OCI-LY1 (cell line): ENCODE measurements at regions not wholly inside any gene's neighbourhood (a gene's known extent, or its start where the extent isn't known, plus 50 kb on each side); places are given as distances from the start of the nearest gene placed in this dataset.

ENCODE experiments used
- H2AFZ ChIP-seq: fragments of 200-600 bp; sonication (generic), shearing (Covaris generic); 2 replicates; pipeline ENCODE4 v1.6.0; 2014; ENCODE audit warnings: antibody characterized with exemption, mild to moderate bottlenecking, low read length
- H3F3A ChIP-seq: fragments of 200-600 bp; sonication (generic), shearing (Covaris generic); 2 replicates; pipeline ENCODE4 v1.6.0; 2014; ENCODE audit warnings: mild to moderate bottlenecking, antibody characterized with exemption, low read length, moderate library complexity; ENCODE audit not compliant: insufficient read depth
- H3K27ac ChIP-seq: fragments of 200-600 bp; sonication (generic); 2 replicates; pipeline ENCODE4 v1.5.1; 2014; ENCODE audit warnings: low read length, mixed run types, mild to moderate bottlenecking, low read depth; ENCODE audit not compliant: poor library complexity, severe bottlenecking
- H3K27me3 ChIP-seq: fragments of 200-600 bp; sonication (generic); 2 replicates; pipeline ENCODE4 v1.6.0; 2014; ENCODE audit warnings: antibody characterized with exemption, mild to moderate bottlenecking, low read length, moderate library complexity; ENCODE audit not compliant: insufficient read depth
- H3K36me3 ChIP-seq: fragments of 200-600 bp; sonication (generic); 2 replicates; pipeline ENCODE4 v1.6.1; 2014; ENCODE audit warnings: mild to moderate bottlenecking, antibody characterized with exemption, low read length, moderate library complexity, mixed read lengths; ENCODE audit not compliant: insufficient read depth
- H3K4me1 ChIP-seq: fragments of 200-600 bp; sonication (generic); 2 replicates; pipeline ENCODE4 v1.5.1; 2014; ENCODE audit warnings: mild to moderate bottlenecking, low read length, moderate library complexity; ENCODE audit not compliant: insufficient read depth, severe bottlenecking
- H3K4me2 ChIP-seq: fragments of 200-600 bp; sonication (generic), shearing (Covaris generic); 2 replicates; pipeline ENCODE4 v1.6.1; 2014; ENCODE audit warnings: low read length
- H3K4me3 ChIP-seq: fragments of 200-600 bp; sonication (generic); 2 replicates; pipeline ENCODE4 v1.5.1; 2014; ENCODE audit warnings: low read length, low read depth, mild to moderate bottlenecking, mixed read lengths; ENCODE audit not compliant: poor library complexity, severe bottlenecking
- H3K79me2 ChIP-seq: fragments of 200-600 bp; shearing (Covaris generic); 2 replicates; pipeline ENCODE4 v1.6.1; 2016; ENCODE audit warnings: mixed run types, low read length, mixed read lengths; ENCODE audit not compliant: insufficient read depth
- H3K9ac ChIP-seq: fragments of 200-600 bp; sonication (generic), shearing (Covaris generic); 2 replicates; pipeline ENCODE4 v1.6.1; 2014; ENCODE audit warnings: mild to moderate bottlenecking, low read length, mixed read lengths
- H3K9me2 ChIP-seq: fragments of 200-600 bp; sonication (generic), shearing (Covaris generic); 2 replicates; pipeline ENCODE4 v1.6.1; 2014; ENCODE audit warnings: low read depth, mild to moderate bottlenecking, low read length, mixed read lengths
- H3K9me3 ChIP-seq: fragments of 200-600 bp; shearing (Covaris generic); 2 replicates; pipeline ENCODE4 v1.6.1; 2014; ENCODE audit warnings: low read length, mixed read lengths
- H4K20me1 ChIP-seq: fragments of 200-600 bp; sonication (generic), shearing (Covaris generic); 2 replicates; pipeline ENCODE4 v1.6.0; 2016; ENCODE audit warnings: mild to moderate bottlenecking, low read length; ENCODE audit not compliant: insufficient read depth
- EZH2 ChIP-seq: fragments of 200-600 bp; sonication (generic), shearing (Covaris generic); IDR thresholded peaks from 2 replicates; pipeline ENCODE4 v1.8.0; 2017; ENCODE audit warnings: borderline replicate concordance, mixed run types, mild to moderate bottlenecking, antibody characterized with exemption, low read length, moderate library complexity, mixed read lengths
- TF ChIP-seq, protein P1 (sequence below): fragments of 200-600 bp; sonication (generic), shearing (Covaris generic); IDR thresholded peaks from 2 replicates; pipeline ENCODE4 v1.5.1; 2017; ENCODE audit warnings: mild to moderate bottlenecking, antibody characterized with exemption, low read length, moderate library complexity, mixed read lengths

DNA sequence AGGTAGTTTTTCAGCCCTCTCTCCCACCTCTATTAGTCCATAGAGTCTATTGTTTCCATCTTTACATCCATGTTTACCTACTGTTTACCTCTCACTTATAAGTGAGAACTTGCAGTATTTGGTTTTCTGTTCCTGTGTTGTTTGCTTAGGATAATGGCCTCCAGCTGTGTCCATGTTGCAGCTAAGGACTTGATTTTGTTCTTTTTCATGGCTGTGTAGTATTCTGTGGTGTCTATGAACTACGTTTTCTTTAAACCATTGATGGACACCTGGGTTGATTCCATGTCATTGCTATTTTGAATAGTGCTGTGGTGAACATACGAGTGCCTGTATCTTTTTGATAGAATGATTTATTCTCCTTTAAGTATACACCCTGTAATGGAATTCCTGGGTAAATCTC, 292.4 kb downstream of the PHF14 start:
- Histone ChIP-seq H3K9ac (no peak overlapping the region), H3K4me2 (no peak overlapping the region), H3K4me1 (no peaks in the 10 kb centered on the region), H3K27ac (no peak overlapping the region), H4K20me1 (no peaks in the 10 kb centered on the region), H2AFZ (no peak overlapping the region), H3K9me2 (no peaks in the 10 kb centered on the region), H3K9me3 (no peaks in the 10 kb centered on the region), H3K27me3 (no peaks in the 10 kb centered on the region), H3K79me2 (no peaks in the 10 kb centered on the region), H3K4me3 (no peak overlapping the region), H3K36me3 (no peaks in the 10 kb centered on the region), H3F3A (no peaks in the 10 kb centered on the region)
- TF ChIP-seq, protein P1, sequence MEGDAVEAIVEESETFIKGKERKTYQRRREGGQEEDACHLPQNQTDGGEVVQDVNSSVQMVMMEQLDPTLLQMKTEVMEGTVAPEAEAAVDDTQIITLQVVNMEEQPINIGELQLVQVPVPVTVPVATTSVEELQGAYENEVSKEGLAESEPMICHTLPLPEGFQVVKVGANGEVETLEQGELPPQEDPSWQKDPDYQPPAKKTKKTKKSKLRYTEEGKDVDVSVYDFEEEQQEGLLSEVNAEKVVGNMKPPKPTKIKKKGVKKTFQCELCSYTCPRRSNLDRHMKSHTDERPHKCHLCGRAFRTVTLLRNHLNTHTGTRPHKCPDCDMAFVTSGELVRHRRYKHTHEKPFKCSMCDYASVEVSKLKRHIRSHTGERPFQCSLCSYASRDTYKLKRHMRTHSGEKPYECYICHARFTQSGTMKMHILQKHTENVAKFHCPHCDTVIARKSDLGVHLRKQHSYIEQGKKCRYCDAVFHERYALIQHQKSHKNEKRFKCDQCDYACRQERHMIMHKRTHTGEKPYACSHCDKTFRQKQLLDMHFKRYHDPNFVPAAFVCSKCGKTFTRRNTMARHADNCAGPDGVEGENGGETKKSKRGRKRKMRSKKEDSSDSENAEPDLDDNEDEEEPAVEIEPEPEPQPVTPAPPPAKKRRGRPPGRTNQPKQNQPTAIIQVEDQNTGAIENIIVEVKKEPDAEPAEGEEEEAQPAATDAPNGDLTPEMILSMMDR, result no peak
- no peak for TF ChIP-seq EZH2

DNA sequence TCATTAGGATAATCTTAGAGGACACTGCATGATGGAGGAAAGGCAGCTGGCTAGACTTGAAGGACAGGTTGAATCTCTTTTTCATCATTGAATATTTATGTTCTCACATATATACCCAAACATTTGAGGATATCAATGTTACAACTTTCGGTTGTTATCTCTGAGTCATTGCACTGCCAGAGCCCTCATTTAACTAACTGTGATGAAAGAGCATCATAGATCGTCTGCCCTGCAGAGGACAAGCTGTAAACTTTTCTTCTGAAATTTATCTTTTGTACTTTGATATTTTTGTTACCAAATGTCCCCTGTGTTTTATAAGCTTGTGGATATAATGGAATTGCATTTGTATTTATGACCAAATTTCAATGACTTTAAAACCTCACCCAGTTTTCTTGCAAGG, 298.7 kb downstream of the PHF14 start:
- Histone ChIP-seq H2AFZ (no peak overlapping the region), H3K9me3 (no peaks in the 10 kb centered on the region), H3K4me2 (no peak overlapping the region), H3K4me3 (no peak overlapping the region), H3F3A (no peaks in the 10 kb centered on the region), H3K4me1 (no peaks in the 10 kb centered on the region), H4K20me1 (no peaks in the 10 kb centered on the region), H3K79me2 (no peaks in the 10 kb centered on the region), H3K9me2 (no peaks in the 10 kb centered on the region), H3K9ac (no peak overlapping the region), H3K36me3 (no peaks in the 10 kb centered on the region), H3K27ac (no peak overlapping the region), H3K27me3 (no peaks in the 10 kb centered on the region)
- TF ChIP-seq, protein P1, result no peak
- TF ChIP-seq EZH2, result no peak

DNA sequence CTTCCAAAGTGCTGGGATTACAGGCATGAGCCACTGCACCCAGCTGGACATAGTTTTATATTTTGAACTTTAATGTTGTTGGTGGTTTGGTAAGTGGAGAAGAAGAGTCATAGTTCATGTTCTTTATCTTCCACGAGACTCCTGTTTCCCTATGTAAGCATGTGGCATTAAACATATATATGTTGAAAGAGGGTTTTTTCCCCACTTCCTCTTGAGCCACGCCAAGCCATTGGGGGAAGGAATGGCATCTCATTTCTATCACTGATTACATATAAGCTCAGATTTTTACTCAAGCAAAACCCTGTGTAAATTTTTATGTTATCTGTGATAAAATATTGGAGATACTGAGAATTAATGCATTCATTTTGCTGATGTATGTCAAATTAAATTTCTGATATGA, 300.4 kb downstream of the PHF14 start:
- no peaks in the 10 kb centered on the region for H3F3A ChIP-seq
- H3K9ac ChIP-seq, result no peak overlapping the region
- H3K27ac ChIP-seq, result no peak overlapping the region
- no peaks in the 10 kb centered on the region for H3K36me3 ChIP-seq
- no peaks in the 10 kb centered on the region for H3K4me1 ChIP-seq
- no peaks in the 10 kb centered on the region for H3K9me3 ChIP-seq
- no peaks in the 10 kb centered on the region for H3K9me2 ChIP-seq
- no peaks in the 10 kb centered on the region for H3K27me3 ChIP-seq
- TF ChIP-seq, protein P1, result no peak
- TF ChIP-seq EZH2, result no peak
- no peak overlapping the region for H3K4me3 ChIP-seq
- H3K4me2 ChIP-seq, result no peak overlapping the region
- H3K79me2 ChIP-seq, result no peaks in the 10 kb centered on the region
- H4K20me1 ChIP-seq, result no peaks in the 10 kb centered on the region
- H2AFZ ChIP-seq, result no peak overlapping the region
